ENCODE measurements at regions not wholly inside any gene's neighbourhood (a gene's known extent, or its start where the extent isn't known, plus 50 kb on each side); places are given as distances from the start of the nearest gene placed in this dataset.

- no peaks in the 10 kb centered on the region for H3K9me3 ChIP-seq (ENCODE audit: control insufficient read depth in 1 of 2, insufficient read depth in 1 of 2, low read depth in 1 of 2, low read length in 2 of 2)
- TF ChIP-seq EZH2 (IDR thresholded peaks at IDR 0.05) (no peak), REST (IDR thresholded peaks at IDR 0.05; ENCODE audit: low read depth) (no peak), ZNF274 (IDR thresholded peaks at IDR 0.05; ENCODE audit: low read depth, low read length) (no peak), MAX (IDR thresholded peaks at IDR 0.05) (no peak), POLR2A (IDR thresholded peaks at IDR 0.05; ENCODE audit: borderline replicate concordance, extremely low read depth, insufficient read depth, insufficient read length) (no peak), ELF1 (IDR thresholded peaks at IDR 0.05; ENCODE audit: borderline replicate concordance, low read depth) (no peak)
- ATAC-seq: no peak
- CTCF ChIA-PET: no interaction called here
- no peak overlapping the region for H3K9ac ChIP-seq (ENCODE audit: low read length)
- no TSS peak for BruUV-seq (replicated peaks)
- H3K27ac ChIP-seq (ENCODE audit: low read depth, low read length): no peak overlapping the region
- no peak overlapping the region for H3K4me3 ChIP-seq (replicated peaks in 1 of 2; ENCODE audit: low read depth in 1 of 2, low read length in 2 of 2)
- no peaks in the 10 kb centered on the region for H3K27me3 ChIP-seq (ENCODE audit: insufficient read depth, low read length)
- POLR2A ChIA-PET: no interaction called here
- RAD21 ChIA-PET (ENCODE audit: low non-redundant PET in 1 of 2, low total read pairs in 2 of 2, uncharacterized antibody in 2 of 2, unreplicated experiment in 2 of 2): no interaction called here
- H2AFZ ChIP-seq (ENCODE audit: low read depth, low read length, poor library complexity, severe bottlenecking): no peak overlapping the region
- no peaks in the 10 kb centered on the region for H3K36me3 ChIP-seq (ENCODE audit: control insufficient read depth in 1 of 2, insufficient read depth in 2 of 2, low read length in 2 of 2)
- H4K20me1 ChIP-seq (ENCODE audit: insufficient read depth): no peaks in the 10 kb centered on the region
- H3K4me2 ChIP-seq (ENCODE audit: low read length): no peak overlapping the region
- H3K9me2 ChIP-seq (ENCODE audit: insufficient read depth): no peaks in the 10 kb centered on the region
- H3K4me1 ChIP-seq (ENCODE audit: control insufficient read depth in 1 of 2, insufficient read depth in 2 of 2, low read length in 2 of 2): no peaks in the 10 kb centered on the region
- DNase-seq (ENCODE audit: low read depth, low spot score): no peak
- intact Hi-C loops (cut with micrococcal nuclease): no loop called here
- H3K79me2 ChIP-seq (ENCODE audit: insufficient read depth, low read length): no peaks in the 10 kb centered on the region
These were observed 132.3 kb upstream of the PJA1 start for GRCh38 chrX:69297506-69297905.
